ENCODE measurements at regions not wholly inside any gene's neighbourhood (a gene's known extent, or its start where the extent isn't known, plus 50 kb on each side); places are given as distances from the start of the nearest gene placed in this dataset.
"Not testable (repeated sequence)": the region's sequence is repeated elsewhere in the genome, so short reads cannot be mapped to it uniquely, and the experiment has no call there.

DNA sequence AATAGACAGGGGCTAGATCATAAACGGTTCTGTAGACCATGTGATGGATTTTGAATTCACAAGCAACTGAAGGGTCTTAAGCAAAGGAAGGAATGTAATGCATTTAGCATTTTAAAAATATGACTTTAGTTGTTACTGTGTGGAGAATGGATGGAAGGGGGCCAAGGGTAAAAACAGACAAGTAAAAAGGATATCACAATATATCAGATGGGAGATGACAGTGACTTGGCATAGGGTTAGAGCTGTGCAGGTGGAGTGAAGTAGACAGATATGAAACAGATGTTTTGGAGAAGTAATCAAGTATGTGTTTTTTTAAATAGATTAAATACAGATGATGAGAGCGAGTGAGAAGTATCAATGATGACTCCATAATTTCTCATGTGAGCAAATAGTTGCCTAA is 1116.0 kb upstream of the TENM3 start:
- Histone ChIP-seq H3K4me1 (no peaks in the 10 kb centered on the region), H3K27ac (no peak overlapping the region), H3K27me3 (no peaks in the 10 kb centered on the region), H3K9me3 (peaks cover 0 to 31% of the 10 kb centered on the region in 2 donors), H3K36me3 (no peaks in the 10 kb centered on the region), H3K4me3 (no peak overlapping the region)
- intact Hi-C loops (cut with DNase I), result no loop called here
- ATAC-seq (no peak), DNase-seq (no peak)
- TF ChIP-seq, protein P1, sequence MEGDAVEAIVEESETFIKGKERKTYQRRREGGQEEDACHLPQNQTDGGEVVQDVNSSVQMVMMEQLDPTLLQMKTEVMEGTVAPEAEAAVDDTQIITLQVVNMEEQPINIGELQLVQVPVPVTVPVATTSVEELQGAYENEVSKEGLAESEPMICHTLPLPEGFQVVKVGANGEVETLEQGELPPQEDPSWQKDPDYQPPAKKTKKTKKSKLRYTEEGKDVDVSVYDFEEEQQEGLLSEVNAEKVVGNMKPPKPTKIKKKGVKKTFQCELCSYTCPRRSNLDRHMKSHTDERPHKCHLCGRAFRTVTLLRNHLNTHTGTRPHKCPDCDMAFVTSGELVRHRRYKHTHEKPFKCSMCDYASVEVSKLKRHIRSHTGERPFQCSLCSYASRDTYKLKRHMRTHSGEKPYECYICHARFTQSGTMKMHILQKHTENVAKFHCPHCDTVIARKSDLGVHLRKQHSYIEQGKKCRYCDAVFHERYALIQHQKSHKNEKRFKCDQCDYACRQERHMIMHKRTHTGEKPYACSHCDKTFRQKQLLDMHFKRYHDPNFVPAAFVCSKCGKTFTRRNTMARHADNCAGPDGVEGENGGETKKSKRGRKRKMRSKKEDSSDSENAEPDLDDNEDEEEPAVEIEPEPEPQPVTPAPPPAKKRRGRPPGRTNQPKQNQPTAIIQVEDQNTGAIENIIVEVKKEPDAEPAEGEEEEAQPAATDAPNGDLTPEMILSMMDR (IDR thresholded peaks at IDR 0.05), result no peak

DNA sequence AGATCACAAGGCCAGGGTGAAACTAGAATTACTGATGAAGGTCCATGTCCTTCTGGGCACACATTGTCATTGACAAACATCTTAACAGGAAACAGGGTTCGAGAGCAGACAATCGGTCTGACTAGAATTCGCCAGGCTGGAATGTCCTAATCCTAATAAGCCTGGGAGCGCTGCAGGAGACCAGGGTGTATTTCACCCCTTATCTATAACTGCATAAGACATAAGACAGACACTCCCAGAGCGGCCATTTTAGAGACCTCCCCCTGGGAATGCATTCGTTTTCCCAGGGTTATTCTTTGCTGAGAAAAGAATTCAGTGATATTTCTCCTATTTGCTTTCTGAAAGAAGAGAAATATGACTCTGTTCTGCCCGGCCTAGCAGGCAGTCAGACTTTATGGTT is 1112.9 kb upstream of the TENM3 start:
- intact Hi-C loops (cut with DNase I); H3K36me3 ChIP-seq; H3K4me1 ChIP-seq; DNase-seq; H3K27me3 ChIP-seq; H3K4me3 ChIP-seq; H3K27ac ChIP-seq; ATAC-seq: not testable (repeated sequence)
- peaks cover 0 to 31% of the 10 kb centered on the region in 2 donors for H3K9me3 ChIP-seq

DNA sequence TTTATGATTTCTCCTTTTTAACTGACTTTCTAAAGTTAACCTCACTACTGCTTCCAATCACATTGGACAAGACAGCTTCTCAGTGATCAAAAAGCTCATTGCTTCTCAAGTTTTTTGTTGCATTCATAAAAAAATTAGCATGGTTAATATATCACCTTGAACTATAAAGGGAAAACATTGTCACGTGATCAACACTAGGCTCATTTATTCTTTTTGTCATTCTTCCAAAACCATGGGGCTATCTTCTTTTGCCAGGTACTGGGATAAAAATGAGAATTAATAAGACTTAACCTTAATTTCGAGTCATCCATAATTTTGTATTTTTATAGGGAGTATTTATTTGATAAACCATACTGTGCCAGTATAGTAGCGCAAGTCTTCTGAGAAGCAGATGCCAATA is 1105.9 kb upstream of the TENM3 start:
- no peaks in the 10 kb centered on the region for H3K4me1 ChIP-seq
- no peaks in the 10 kb centered on the region for H3K9me3 ChIP-seq
- DNase-seq (no peak), ATAC-seq (no peak)
- intact Hi-C loops (cut with DNase I), result no loop called here
- H3K4me3 ChIP-seq, result no peak overlapping the region
- H3K27me3 ChIP-seq, result no peaks in the 10 kb centered on the region
- no peak overlapping the region for H3K27ac ChIP-seq
- TF ChIP-seq, protein P1 (IDR thresholded peaks at IDR 0.05), result no peak
- no peaks in the 10 kb centered on the region for H3K36me3 ChIP-seq

DNA sequence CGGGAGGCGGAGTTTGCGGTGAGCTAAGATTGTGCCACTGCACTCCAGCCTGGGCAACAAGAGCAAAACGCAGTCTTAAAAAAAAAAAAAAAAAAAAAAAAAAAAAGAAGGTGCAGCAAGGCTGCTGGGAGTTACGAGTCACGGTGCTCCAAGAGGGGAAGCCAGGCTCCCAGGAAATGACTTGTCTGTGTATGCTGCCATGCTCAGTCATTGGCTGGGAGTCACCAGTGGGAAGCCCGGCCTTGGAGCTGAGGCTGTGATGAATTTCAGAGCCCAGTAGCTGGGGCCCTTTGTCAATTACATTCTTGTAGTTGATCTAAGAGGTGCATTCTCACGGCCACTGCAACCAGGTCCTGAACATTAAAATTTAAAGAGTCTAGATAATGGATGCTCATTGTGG is 1105.1 kb upstream of the TENM3 start:
- TF ChIP-seq, protein P1 (IDR thresholded peaks at IDR 0.05), result no peak
- Histone ChIP-seq H3K36me3 (no peaks in the 10 kb centered on the region), H3K9me3 (no peaks in the 10 kb centered on the region), H3K27ac (no peak overlapping the region), H3K4me1 (no peaks in the 10 kb centered on the region), H3K4me3 (no peak overlapping the region), H3K27me3 (no peaks in the 10 kb centered on the region)
- intact Hi-C loops (cut with DNase I), result no loop called here
- ATAC-seq (no peak), DNase-seq (no peak)

- Histone ChIP-seq H3K4me1 (no peaks in the 10 kb centered on the region), H3K9me3 (no peaks in the 10 kb centered on the region), H3K27me3 (peaks cover 0 to 4% of the 10 kb centered on the region in 2 donors), H3K36me3 (no peaks in the 10 kb centered on the region), H3K27ac (no peak overlapping the region), H3K4me3 (no peak overlapping the region)
- TF ChIP-seq, protein P1 (IDR thresholded peaks at IDR 0.05), result no peak
- ATAC-seq (no peak), DNase-seq (no peak)
- intact Hi-C loops (cut with DNase I), result loop anchor here in 1 of 2 donors (10.0 kb wide), 1 partner anchor 395 kb away; no protein-coding TSS in a partner anchor
Measured at GRCh38 chr4:181140037-181140603, 1103.1 kb upstream of the TENM3 start.
